ENCODE measurements at regions not wholly inside any gene's neighbourhood (a gene's known extent, or its start where the extent isn't known, plus 50 kb on each side); places are given as distances from the start of the nearest gene placed in this dataset.

DNA sequence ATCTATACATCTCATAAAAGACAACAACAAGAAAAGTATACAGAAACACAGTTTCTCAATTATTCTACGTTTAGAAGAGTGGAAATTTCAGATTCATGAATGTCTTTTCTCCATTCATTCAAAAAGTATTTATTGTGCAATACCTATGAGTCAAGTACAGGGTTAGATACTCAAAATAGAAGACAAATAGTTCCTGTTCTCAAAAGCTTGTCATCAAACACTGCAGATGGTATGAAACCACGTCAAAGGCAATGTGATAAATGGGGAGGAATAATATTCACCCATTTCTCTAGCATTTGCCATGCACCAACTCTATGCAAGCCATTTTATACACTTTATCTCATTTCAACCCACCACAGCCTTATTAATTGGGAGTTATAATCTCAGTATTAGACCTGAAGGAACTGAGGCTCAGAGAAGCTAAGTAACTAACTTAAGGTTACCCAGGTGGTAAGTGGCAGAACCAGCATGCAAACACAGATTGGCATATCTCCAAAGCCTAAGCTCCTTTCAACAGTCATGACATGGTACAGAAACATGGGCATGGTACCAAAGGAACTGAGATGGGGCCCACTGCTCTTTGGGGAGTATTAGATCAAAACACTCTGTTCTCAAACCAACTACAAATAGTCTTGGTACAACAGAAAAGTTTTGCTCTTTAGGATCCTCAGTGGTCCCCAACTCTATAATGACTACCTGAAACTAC is 67.2 kb upstream of the NPAS2 start:
- no peaks in the 10 kb centered on the region for H3K36me3 Mint-ChIP-seq (ENCODE audit: low read depth)
- intact Hi-C loops (cut with micrococcal nuclease), result no loop called here
- H3K27me3 Mint-ChIP-seq, result peaks cover 5% of the 10 kb centered on the region
- H3K9me3 Mint-ChIP-seq, result no peaks in the 10 kb centered on the region
- no peak overlapping the region for H3K27ac Mint-ChIP-seq
- ATAC-seq (no peak), DNase-seq (no peak)
- ChIA-PET POLR2A (no interaction called here), CTCF (no interaction called here)
- TF ChIP-seq, protein P1, sequence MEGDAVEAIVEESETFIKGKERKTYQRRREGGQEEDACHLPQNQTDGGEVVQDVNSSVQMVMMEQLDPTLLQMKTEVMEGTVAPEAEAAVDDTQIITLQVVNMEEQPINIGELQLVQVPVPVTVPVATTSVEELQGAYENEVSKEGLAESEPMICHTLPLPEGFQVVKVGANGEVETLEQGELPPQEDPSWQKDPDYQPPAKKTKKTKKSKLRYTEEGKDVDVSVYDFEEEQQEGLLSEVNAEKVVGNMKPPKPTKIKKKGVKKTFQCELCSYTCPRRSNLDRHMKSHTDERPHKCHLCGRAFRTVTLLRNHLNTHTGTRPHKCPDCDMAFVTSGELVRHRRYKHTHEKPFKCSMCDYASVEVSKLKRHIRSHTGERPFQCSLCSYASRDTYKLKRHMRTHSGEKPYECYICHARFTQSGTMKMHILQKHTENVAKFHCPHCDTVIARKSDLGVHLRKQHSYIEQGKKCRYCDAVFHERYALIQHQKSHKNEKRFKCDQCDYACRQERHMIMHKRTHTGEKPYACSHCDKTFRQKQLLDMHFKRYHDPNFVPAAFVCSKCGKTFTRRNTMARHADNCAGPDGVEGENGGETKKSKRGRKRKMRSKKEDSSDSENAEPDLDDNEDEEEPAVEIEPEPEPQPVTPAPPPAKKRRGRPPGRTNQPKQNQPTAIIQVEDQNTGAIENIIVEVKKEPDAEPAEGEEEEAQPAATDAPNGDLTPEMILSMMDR (IDR thresholded peaks at IDR 0.05), result no peak
- H3K4me1 Mint-ChIP-seq (ENCODE audit: low read depth), result peaks cover 16% of the 10 kb centered on the region
- H3K4me3 Mint-ChIP-seq, result no peak overlapping the region

DNA sequence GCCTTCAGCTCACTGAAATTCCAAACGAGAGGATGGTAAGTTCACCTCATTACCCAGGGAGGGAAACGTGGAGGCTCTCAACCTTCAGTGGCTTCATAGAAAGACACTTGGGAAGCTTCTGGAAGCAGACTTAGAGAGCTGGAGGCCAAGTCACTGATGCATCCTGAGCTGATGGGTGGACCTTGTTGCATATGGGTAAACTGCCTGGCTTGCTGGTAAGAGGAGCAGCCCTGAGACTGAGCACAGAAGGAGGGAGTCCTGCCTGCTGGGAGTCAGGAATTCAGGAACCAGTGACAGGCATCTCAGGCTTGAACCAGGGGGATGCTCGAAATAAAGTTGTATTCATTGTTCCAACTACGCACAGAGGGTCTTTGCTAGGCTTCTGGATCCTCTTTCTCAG is 66.5 kb upstream of the NPAS2 start:
- Mint-ChIP-seq H3K27me3 (peaks cover 3% of the 10 kb centered on the region), H3K4me1 (ENCODE audit: low read depth) (peaks cover 10% of the 10 kb centered on the region), H3K27ac (no peak overlapping the region), H3K36me3 (ENCODE audit: low read depth) (no peaks in the 10 kb centered on the region), H3K4me3 (no peak overlapping the region), H3K9me3 (no peaks in the 10 kb centered on the region)
- intact Hi-C loops (cut with micrococcal nuclease), result no loop called here
- POLR2A ChIA-PET, result no interaction called here
- CTCF ChIA-PET, result no interaction called here
- ATAC-seq (no peak), DNase-seq (no peak)
- TF ChIP-seq, protein P1 (IDR thresholded peaks at IDR 0.05), result no peak

DNA sequence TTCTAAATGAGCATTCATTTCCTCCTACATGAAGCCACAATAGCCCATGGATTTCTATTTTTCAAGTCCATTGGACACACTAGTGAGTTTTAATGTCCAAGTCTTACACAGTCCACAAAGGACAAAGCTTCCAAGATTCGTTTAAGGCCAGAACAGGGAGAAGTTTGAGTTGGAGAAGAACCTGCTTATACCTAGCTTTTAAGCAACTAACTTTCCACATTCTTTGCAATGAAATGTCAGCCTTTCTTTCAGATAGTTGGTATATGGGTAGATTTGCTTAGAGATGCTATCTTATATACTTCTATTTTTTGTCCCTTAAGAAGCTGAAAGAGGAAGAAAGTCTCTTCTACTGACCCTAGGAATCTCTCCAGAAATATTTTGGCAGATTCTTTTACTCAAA is 66.1 kb upstream of the NPAS2 start:
- no peak overlapping the region for H3K27ac Mint-ChIP-seq
- POLR2A ChIA-PET, result no interaction called here
- H3K36me3 Mint-ChIP-seq (ENCODE audit: low read depth), result no peaks in the 10 kb centered on the region
- H3K4me3 Mint-ChIP-seq, result no peak overlapping the region
- CTCF ChIA-PET, result no interaction called here
- no peak for DNase-seq
- H3K9me3 Mint-ChIP-seq, result no peaks in the 10 kb centered on the region
- peaks cover 9% of the 10 kb centered on the region for H3K4me1 Mint-ChIP-seq (ENCODE audit: low read depth)
- intact Hi-C loops (cut with micrococcal nuclease), result no loop called here
- no peak for ATAC-seq
- peaks cover 3% of the 10 kb centered on the region for H3K27me3 Mint-ChIP-seq
- TF ChIP-seq, protein P1 (IDR thresholded peaks at IDR 0.05), result no peak

DNA sequence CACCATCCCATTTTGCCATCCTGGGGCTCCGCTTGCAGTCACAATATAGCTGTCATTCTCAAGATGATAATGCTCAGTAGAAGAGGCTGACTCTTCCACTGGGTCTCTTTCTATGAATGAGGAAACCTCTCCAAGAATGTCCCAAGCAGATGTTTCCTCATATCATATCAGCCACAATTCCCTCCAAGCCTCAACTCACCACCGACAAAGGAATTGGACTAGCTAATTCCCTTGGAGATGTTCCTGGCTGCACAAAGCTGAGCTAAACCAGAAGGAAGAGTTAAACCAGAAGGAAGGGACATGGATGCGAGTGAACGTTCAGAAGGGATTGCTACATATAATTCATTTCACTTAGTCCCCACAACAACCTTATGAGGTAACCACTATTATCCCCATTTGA is 65.0 kb upstream of the NPAS2 start:
- POLR2A ChIA-PET, result no interaction called here
- intact Hi-C loops (cut with micrococcal nuclease), result no loop called here
- peaks cover 9% of the 10 kb centered on the region for H3K4me1 Mint-ChIP-seq (ENCODE audit: low read depth)
- TF ChIP-seq, protein P1 (IDR thresholded peaks at IDR 0.05), result no peak
- CTCF ChIA-PET, result interaction anchor here (2.0 kb wide), 1 partner anchor 25 kb away, joined by 5 read pairs; no protein-coding TSS in a partner anchor
- H3K27me3 Mint-ChIP-seq, result peaks cover 3% of the 10 kb centered on the region
- no peak overlapping the region for H3K27ac Mint-ChIP-seq
- no peak overlapping the region for H3K4me3 Mint-ChIP-seq
- ATAC-seq, result no peak
- H3K36me3 Mint-ChIP-seq (ENCODE audit: low read depth), result no peaks in the 10 kb centered on the region
- no peak for DNase-seq
- H3K9me3 Mint-ChIP-seq, result no peaks in the 10 kb centered on the region

DNA sequence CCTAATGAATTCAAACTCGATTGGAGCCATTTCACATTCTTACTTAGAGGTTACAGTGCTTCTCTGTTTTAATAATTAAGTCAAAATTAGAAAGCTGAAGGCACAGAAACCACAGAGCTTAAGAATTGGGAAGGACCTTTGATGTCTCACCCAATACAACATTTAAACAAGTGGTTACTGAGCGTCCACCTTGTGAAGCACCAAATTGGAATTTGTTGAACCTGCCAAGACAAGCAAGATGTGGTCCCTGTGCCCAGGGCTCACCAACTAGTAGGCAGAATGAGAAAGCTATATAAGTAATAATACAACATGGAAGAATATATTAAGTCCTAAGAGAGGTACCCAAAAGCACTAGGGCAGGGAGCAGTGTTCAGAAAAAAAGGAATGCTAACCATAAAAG is 64.5 kb upstream of the NPAS2 start:
- DNase-seq, result no peak
- no peak overlapping the region for H3K27ac Mint-ChIP-seq
- intact Hi-C loops (cut with micrococcal nuclease), result no loop called here
- ATAC-seq, result no peak
- H3K4me1 Mint-ChIP-seq (ENCODE audit: low read depth), result peaks cover 9% of the 10 kb centered on the region
- H3K9me3 Mint-ChIP-seq, result no peaks in the 10 kb centered on the region
- TF ChIP-seq, protein P1 (IDR thresholded peaks at IDR 0.05), result no peak
- H3K27me3 Mint-ChIP-seq, result peaks cover 3% of the 10 kb centered on the region
- CTCF ChIA-PET, result interaction anchor here (2.0 kb wide), 1 partner anchor 25 kb away, joined by 5 read pairs; no protein-coding TSS in a partner anchor
- POLR2A ChIA-PET, result no interaction called here
- H3K4me3 Mint-ChIP-seq, result no peak overlapping the region
- H3K36me3 Mint-ChIP-seq (ENCODE audit: low read depth), result no peaks in the 10 kb centered on the region

Measured in activated CD8-positive, alpha-beta T cell treated with anti-CD3 and anti-CD28 coated beads for 36 hours (primary cell).